Common myeloid progenitor, CD34-positive (primary cell): ENCODE measurements at regions not wholly inside any gene's neighbourhood (a gene's known extent, or its start where the extent isn't known, plus 50 kb on each side); places are given as distances from the start of the nearest gene placed in this dataset.
A peak's percentile ranks its signal among the peaks of the same experiment; 100 is the strongest.

Experiments
- CTCF ChIA-PET: fragments of 350-600 bp; sonication (Branson Sonifier 250); formaldehyde crosslinking; loops from one replicate; lab custom pipeline; 2021; ENCODE audit warnings: antibody characterized with exemption; lab: Charles Lee
- POLR2A ChIA-PET: fragments of 350-600 bp; sonication (Branson Sonifier 250); formaldehyde crosslinking; loops from one replicate; lab custom pipeline; 2021; ENCODE audit warnings: antibody characterized with exemption; lab: Charles Lee
- DNase-seq, 3 donors: peaks; one replicate each; pipeline versions ENCODE4 v3.0.0 to v3.0.0-alpha.2; 2013
- H3K27ac ChIP-seq, 2 experiments: 1 replicate in 1 of 2; 2 replicates in 1 of 2; pipeline ENCODE4 v1.7.0; 2013; ENCODE audit warnings: inconsistent platforms in 2 of 2, low read length in 2 of 2, mild to moderate bottlenecking in 2 of 2, low read depth in 1 of 2, moderate library complexity in 1 of 2; ENCODE audit not compliant: severe bottlenecking in 2 of 2, insufficient read depth in 1 of 2, poor library complexity in 1 of 2
- H3K27me3 ChIP-seq, 5 experiments: replicated peaks in 2 of 5; 1 replicate in 3 of 5; 2 replicates in 2 of 5; pipeline versions ENCODE4 v1.6.1 to v1.7.0; 2013; ENCODE audit warnings: low read length in 4 of 5, mild to moderate bottlenecking in 2 of 5, moderate library complexity in 2 of 5, inconsistent platforms in 1 of 5; ENCODE audit not compliant: insufficient read depth in 5 of 5, control insufficient read depth in 4 of 5
- H3K36me3 ChIP-seq, 4 experiments: 1 replicate in 2 of 4; 2 replicates in 2 of 4; pipeline versions ENCODE4 v1.6.1 to v1.7.0; 2013; ENCODE audit warnings: low read length in 3 of 4, control low read depth in 1 of 4, mild to moderate bottlenecking in 1 of 4; ENCODE audit not compliant: control insufficient read depth in 4 of 4, insufficient read depth in 4 of 4
- H3K4me1 ChIP-seq, 4 experiments: 1 replicate in 3 of 4; 2 replicates in 1 of 4; pipeline versions ENCODE4 v1.6.1 to v1.7.1; 2013; ENCODE audit warnings: low read length in 3 of 4, mild to moderate bottlenecking in 3 of 4, control low read depth in 1 of 4, inconsistent platforms in 1 of 4, moderate library complexity in 1 of 4; ENCODE audit not compliant: control insufficient read depth in 4 of 4, insufficient read depth in 4 of 4; ENCODE audit errors: control extremely low read depth in 1 of 4
- H3K4me3 ChIP-seq, 7 experiments: 1 replicate in 4 of 7; 2 replicates in 3 of 7; pipeline versions ENCODE4 v1.5.1 to v1.7.0; 2013; ENCODE audit warnings: mild to moderate bottlenecking in 7 of 7, low read length in 6 of 7, moderate library complexity in 6 of 7, inconsistent platforms in 2 of 7, low read depth in 2 of 7, control low read depth in 1 of 7; ENCODE audit not compliant: insufficient read depth in 4 of 7, control insufficient read depth in 1 of 7; ENCODE audit errors: extremely low read depth in 1 of 7
- H3K9me3 ChIP-seq, 5 experiments: 1 replicate in 4 of 5; 2 replicates in 1 of 5; pipeline versions ENCODE4 v1.6.1 to v1.7.1; 2013; ENCODE audit warnings: low read length in 4 of 5, mild to moderate bottlenecking in 2 of 5, inconsistent platforms in 1 of 5, low read depth in 1 of 5, moderate library complexity in 1 of 5; ENCODE audit not compliant: control insufficient read depth in 4 of 5, insufficient read depth in 2 of 5; ENCODE audit errors: control extremely low read depth in 1 of 5
- WGBS: methylation state at CpG from one replicate; pipeline ENCODE4 v1.1.5; 2013; ENCODE audit not compliant: insufficient coverage; 5-methylcytosine and 5-hydroxymethylcytosine counted together

- Histone ChIP-seq H3K9me3 (no peaks in the 10 kb centered on the region), H3K4me3 (no peak overlapping the region), H3K27ac (no peak overlapping the region), H3K36me3 (no peaks in the 10 kb centered on the region), H3K27me3 (no peaks in the 10 kb centered on the region), H3K4me1 (peaks cover 0 to 5% (median 0%) of the 10 kb centered on the region in 4 experiments)
- POLR2A ChIA-PET, result no interaction called here
- CTCF ChIA-PET, result no interaction called here
- WGBS, result 100% methylated on average over 1 of the region's 2 CpGs
- no peak for DNase-seq
These were observed 473.4 kb upstream of the CPEB2 start for GRCh38 chr4:14528918-14529317.

GRCh38 chr4:14529653-14530052 is 472.6 kb upstream of the CPEB2 start:
- Histone ChIP-seq H3K36me3 (no peaks in the 10 kb centered on the region), H3K4me3 (no peak overlapping the region), H3K27ac (no peak overlapping the region), H3K9me3 (no peaks in the 10 kb centered on the region), H3K27me3 (no peaks in the 10 kb centered on the region), H3K4me1 (peaks cover 0 to 5% (median 0%) of the 10 kb centered on the region in 4 experiments)
- ChIA-PET POLR2A (no interaction called here), CTCF (no interaction called here)
- WGBS, result 71% methylated on average over 2 of the region's 4 CpGs
- DNase-seq, result no peak

- no peaks in the 10 kb centered on the region for H3K36me3 ChIP-seq
- H3K4me1 ChIP-seq, result peaks cover 0 to 5% (median 0%) of the 10 kb centered on the region in 4 experiments
- POLR2A ChIA-PET, result no interaction called here
- H3K9me3 ChIP-seq, result no peaks in the 10 kb centered on the region
- peak in 1 of 3 donors; percentile 2 for DNase-seq
- H3K4me3 ChIP-seq, result no peak overlapping the region
- no peak overlapping the region for H3K27ac ChIP-seq
- no peaks in the 10 kb centered on the region for H3K27me3 ChIP-seq
- CTCF ChIA-PET, result no interaction called here
These were observed 469.8 kb upstream of the CPEB2 start for GRCh38 chr4:14532436-14532835.

- ChIA-PET CTCF (no interaction called here), POLR2A (no interaction called here)
- Histone ChIP-seq H3K9me3 (peaks cover 0 to 2% (median 0%) of the 10 kb centered on the region in 5 experiments), H3K36me3 (no peaks in the 10 kb centered on the region), H3K4me1 (no peaks in the 10 kb centered on the region), H3K27me3 (no peaks in the 10 kb centered on the region), H3K27ac (no peak overlapping the region), H3K4me3 (no peak overlapping the region)
- WGBS, result 100% methylated on average over 2 of the region's 2 CpGs
- DNase-seq, result no peak
These were observed 463.0 kb upstream of the CPEB2 start for GRCh38 chr4:14539246-14539645.

- no peak for DNase-seq
- no CpG with 5 or more reads among the region's 5 CpGs for WGBS
- CTCF ChIA-PET, result no interaction called here
- Histone ChIP-seq H3K27me3 (no peaks in the 10 kb centered on the region), H3K4me1 (no peaks in the 10 kb centered on the region), H3K27ac (no peak overlapping the region), H3K36me3 (no peaks in the 10 kb centered on the region), H3K4me3 (no peak overlapping the region), H3K9me3 (peaks cover 0 to 2% (median 0%) of the 10 kb centered on the region in 5 experiments)
- POLR2A ChIA-PET, result no interaction called here
These were observed 457.1 kb upstream of the CPEB2 start for GRCh38 chr4:14545163-14545562.

GRCh38 chr4:14545807-14546206 is 456.5 kb upstream of the CPEB2 start:
- POLR2A ChIA-PET, result no interaction called here

GRCh38 chr4:14552119-14552518 is 450.2 kb upstream of the CPEB2 start:
- WGBS, result 88% methylated on average over 1 of the region's 6 CpGs
- no peaks in the 10 kb centered on the region for H3K4me1 ChIP-seq
- H3K36me3 ChIP-seq, result no peaks in the 10 kb centered on the region
- DNase-seq, result no peak
- POLR2A ChIA-PET, result no interaction called here
- CTCF ChIA-PET, result no interaction called here
- no peak overlapping the region for H3K27ac ChIP-seq
- H3K4me3 ChIP-seq, result no peak overlapping the region
- no peaks in the 10 kb centered on the region for H3K27me3 ChIP-seq
- no peaks in the 10 kb centered on the region for H3K9me3 ChIP-seq

More at GRCh38 chr4:14545807-14546206, 456.5 kb upstream of the CPEB2 start:
- Histone ChIP-seq H3K4me3 (no peak overlapping the region), H3K27me3 (no peaks in the 10 kb centered on the region), H3K9me3 (peaks cover 0 to 2% (median 0%) of the 10 kb centered on the region in 5 experiments), H3K27ac (no peak overlapping the region), H3K4me1 (no peaks in the 10 kb centered on the region), H3K36me3 (no peaks in the 10 kb centered on the region)
- CTCF ChIA-PET, result no interaction called here
- WGBS, result 90% methylated on average over 2 of the region's 4 CpGs
- no peak for DNase-seq
